ENCODE measurements at regions not wholly inside any gene's neighbourhood (a gene's known extent, or its start where the extent isn't known, plus 50 kb on each side); places are given as distances from the start of the nearest gene placed in this dataset.

DNA sequence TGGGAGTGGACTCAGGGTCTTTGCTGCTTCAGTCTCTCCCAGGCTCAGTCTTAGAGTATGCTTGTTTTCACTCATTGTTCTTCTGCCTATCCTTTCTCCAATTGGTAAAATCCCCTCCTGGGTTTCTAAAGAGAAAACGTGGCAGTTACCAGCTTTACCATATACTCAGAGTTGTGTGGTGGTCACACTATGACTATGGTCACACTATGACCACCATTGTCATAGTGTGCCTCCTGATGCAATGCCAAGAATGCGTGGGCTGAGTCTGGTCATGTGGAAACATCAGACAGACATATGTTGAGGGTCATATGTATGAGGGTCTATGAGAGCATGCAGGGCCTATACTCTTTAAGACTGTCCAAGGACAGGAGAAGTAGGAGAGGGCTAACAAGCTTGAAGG lies 326.5 kb upstream of the PRR16 start:
- TF ChIP-seq POLR2A (IDR thresholded peaks at IDR 0.05; ENCODE audit: low read length) (no peak), GATA1 (IDR thresholded peaks at IDR 0.05; ENCODE audit: low read depth, low read length) (no peak)

Measured in erythroblast (primary cell).